ENCODE measurements at regions not wholly inside any gene's neighbourhood (a gene's known extent, or its start where the extent isn't known, plus 50 kb on each side); places are given as distances from the start of the nearest gene placed in this dataset.

DNA sequence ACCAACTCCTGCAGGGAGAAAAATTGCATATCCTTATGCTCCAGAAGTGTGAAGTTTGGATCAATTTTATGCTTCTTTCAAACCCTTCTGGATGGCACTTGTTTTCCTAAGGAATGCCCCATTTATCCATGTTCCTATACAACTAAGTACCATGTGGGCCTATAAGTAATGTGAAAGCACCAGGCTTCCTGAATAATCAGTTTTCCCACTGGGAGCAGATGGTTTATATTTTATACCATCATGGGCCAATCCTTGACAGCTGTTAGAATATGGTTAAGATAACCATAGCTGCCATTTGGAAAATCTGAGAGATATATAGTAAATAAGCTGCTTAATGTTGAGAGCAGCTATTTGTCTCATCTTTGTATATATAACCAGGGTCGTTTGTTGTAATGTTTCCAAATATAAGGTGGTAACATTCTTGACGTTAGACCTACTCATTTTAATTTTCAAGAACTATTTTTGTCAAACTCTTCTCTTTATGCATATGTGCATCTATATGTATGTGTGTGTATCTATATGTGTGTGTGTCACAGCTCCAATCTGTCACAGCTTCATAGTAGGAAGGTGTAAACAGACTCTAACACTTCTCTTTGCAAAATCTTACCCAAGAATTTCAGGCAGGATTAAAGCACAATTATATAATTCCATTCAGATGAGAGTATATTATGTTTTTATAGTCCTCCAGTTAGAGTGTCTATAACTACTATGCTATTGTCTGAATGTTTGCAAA is 458.7 kb upstream of the GCFC2 start:
- TF ChIP-seq, protein P1, sequence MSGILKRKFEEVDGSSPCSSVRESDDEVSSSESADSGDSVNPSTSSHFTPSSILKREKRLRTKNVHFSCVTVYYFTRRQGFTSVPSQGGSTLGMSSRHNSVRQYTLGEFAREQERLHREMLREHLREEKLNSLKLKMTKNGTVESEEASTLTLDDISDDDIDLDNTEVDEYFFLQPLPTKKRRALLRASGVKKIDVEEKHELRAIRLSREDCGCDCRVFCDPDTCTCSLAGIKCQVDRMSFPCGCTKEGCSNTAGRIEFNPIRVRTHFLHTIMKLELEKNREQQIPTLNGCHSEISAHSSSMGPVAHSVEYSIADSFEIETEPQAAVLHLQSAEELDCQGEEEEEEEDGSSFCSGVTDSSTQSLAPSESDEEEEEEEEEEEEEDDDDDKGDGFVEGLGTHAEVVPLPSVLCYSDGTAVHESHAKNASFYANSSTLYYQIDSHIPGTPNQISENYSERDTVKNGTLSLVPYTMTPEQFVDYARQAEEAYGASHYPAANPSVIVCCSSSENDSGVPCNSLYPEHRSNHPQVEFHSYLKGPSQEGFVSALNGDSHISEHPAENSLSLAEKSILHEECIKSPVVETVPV (CRISPR knock-in tag; IDR thresholded peaks at IDR 0.05): no peak
- TF ChIP-seq RARB (CRISPR knock-in tag; IDR thresholded peaks at IDR 0.05) (no peak), ZFP30 (CRISPR knock-in tag; IDR thresholded peaks at IDR 0.05) (no peak), BACH2 (CRISPR knock-in tag; IDR thresholded peaks at IDR 0.05; ENCODE audit: borderline replicate concordance) (no peak), ZNF70 (CRISPR knock-in tag; IDR thresholded peaks at IDR 0.05) (no peak), GLIS3 (CRISPR knock-in tag; IDR thresholded peaks at IDR 0.05) (no peak), TOX (CRISPR knock-in tag; IDR thresholded peaks at IDR 0.05; ENCODE audit: borderline replicate concordance) (no peak), ESRRG (CRISPR knock-in tag; IDR thresholded peaks at IDR 0.05) (no peak)
- TF ChIP-seq, protein P2, sequence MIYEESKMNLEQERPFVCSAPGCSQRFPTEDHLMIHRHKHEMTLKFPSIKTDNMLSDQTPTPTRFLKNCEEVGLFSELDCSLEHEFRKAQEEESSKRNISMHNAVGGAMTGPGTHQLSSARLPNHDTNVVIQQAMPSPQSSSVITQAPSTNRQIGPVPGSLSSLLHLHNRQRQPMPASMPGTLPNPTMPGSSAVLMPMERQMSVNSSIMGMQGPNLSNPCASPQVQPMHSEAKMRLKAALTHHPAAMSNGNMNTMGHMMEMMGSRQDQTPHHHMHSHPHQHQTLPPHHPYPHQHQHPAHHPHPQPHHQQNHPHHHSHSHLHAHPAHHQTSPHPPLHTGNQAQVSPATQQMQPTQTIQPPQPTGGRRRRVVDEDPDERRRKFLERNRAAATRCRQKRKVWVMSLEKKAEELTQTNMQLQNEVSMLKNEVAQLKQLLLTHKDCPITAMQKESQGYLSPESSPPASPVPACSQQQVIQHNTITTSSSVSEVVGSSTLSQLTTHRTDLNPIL (CRISPR knock-in tag; IDR thresholded peaks at IDR 0.05; ENCODE audit: low read depth): no peak
- TF ChIP-seq, protein P3, sequence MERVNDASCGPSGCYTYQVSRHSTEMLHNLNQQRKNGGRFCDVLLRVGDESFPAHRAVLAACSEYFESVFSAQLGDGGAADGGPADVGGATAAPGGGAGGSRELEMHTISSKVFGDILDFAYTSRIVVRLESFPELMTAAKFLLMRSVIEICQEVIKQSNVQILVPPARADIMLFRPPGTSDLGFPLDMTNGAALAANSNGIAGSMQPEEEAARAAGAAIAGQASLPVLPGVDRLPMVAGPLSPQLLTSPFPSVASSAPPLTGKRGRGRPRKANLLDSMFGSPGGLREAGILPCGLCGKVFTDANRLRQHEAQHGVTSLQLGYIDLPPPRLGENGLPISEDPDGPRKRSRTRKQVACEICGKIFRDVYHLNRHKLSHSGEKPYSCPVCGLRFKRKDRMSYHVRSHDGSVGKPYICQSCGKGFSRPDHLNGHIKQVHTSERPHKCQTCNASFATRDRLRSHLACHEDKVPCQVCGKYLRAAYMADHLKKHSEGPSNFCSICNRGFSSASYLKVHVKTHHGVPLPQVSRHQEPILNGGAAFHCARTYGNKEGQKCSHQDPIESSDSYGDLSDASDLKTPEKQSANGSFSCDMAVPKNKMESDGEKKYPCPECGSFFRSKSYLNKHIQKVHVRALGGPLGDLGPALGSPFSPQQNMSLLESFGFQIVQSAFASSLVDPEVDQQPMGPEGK (CRISPR knock-in tag; IDR thresholded peaks at IDR 0.05; ENCODE audit: borderline replicate concordance): no peak
- TF ChIP-seq, protein P4, sequence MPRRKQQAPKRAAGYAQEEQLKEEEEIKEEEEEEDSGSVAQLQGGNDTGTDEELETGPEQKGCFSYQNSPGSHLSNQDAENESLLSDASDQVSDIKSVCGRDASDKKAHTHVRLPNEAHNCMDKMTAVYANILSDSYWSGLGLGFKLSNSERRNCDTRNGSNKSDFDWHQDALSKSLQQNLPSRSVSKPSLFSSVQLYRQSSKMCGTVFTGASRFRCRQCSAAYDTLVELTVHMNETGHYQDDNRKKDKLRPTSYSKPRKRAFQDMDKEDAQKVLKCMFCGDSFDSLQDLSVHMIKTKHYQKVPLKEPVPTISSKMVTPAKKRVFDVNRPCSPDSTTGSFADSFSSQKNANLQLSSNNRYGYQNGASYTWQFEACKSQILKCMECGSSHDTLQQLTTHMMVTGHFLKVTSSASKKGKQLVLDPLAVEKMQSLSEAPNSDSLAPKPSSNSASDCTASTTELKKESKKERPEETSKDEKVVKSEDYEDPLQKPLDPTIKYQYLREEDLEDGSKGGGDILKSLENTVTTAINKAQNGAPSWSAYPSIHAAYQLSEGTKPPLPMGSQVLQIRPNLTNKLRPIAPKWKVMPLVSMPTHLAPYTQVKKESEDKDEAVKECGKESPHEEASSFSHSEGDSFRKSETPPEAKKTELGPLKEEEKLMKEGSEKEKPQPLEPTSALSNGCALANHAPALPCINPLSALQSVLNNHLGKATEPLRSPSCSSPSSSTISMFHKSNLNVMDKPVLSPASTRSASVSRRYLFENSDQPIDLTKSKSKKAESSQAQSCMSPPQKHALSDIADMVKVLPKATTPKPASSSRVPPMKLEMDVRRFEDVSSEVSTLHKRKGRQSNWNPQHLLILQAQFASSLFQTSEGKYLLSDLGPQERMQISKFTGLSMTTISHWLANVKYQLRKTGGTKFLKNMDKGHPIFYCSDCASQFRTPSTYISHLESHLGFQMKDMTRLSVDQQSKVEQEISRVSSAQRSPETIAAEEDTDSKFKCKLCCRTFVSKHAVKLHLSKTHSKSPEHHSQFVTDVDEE (CRISPR knock-in tag; IDR thresholded peaks at IDR 0.05): no peak

All from SK-N-SH treated with all-trans-retinoic acid at 6 μM for 48 hours (cell line).